ENCODE measurements at regions not wholly inside any gene's neighbourhood (a gene's known extent, or its start where the extent isn't known, plus 50 kb on each side); places are given as distances from the start of the nearest gene placed in this dataset.

GRCh38 chr2:16522031-16522831 is 143.4 kb downstream of the CYRIA start:
- H3K4me1 ChIP-seq (ENCODE audit: insufficient read depth, low read length): no peaks in the 10 kb centered on the region
- no peaks in the 10 kb centered on the region for H3K27me3 ChIP-seq (ENCODE audit: insufficient read depth, low read length)
- H4K5ac ChIP-seq (ENCODE audit: insufficient read length, low read depth, low read length): no peak overlapping the region
- no peak for DNase-seq
- no peak overlapping the region for H3K56ac ChIP-seq (ENCODE audit: insufficient read length, low read depth, low read length)
- no peak overlapping the region for H2BK5ac ChIP-seq (ENCODE audit: insufficient read length, low read length)
- no peak overlapping the region for H4K91ac ChIP-seq (ENCODE audit: insufficient read length, low read depth, low read length)
- no peak overlapping the region for H3K27ac Mint-ChIP-seq
- no peaks in the 10 kb centered on the region for H4K20me1 ChIP-seq (ENCODE audit: control insufficient read depth, insufficient read depth, insufficient read length)
- H3K4me2 ChIP-seq (ENCODE audit: insufficient read depth, insufficient read length, low read length): no peak overlapping the region
- no peak overlapping the region for H2BK12ac ChIP-seq (ENCODE audit: insufficient read length, low read depth, low read length)
- H3K18ac ChIP-seq (ENCODE audit: insufficient read length, low read depth, low read length): no peak overlapping the region
- H3K27me3 Mint-ChIP-seq (ENCODE audit: low read depth): peaks cover 10% of the 10 kb centered on the region
- no peaks in the 10 kb centered on the region for H3K23me2 ChIP-seq (ENCODE audit: insufficient read length, low read depth, low read length, poor library complexity, severe bottlenecking)
- no peak overlapping the region for H3K23ac ChIP-seq (ENCODE audit: insufficient read length, low read depth, low read length)
- H3K9ac ChIP-seq (ENCODE audit: extremely low read depth, insufficient read length, low read length): no peak overlapping the region
- H2AK5ac ChIP-seq (ENCODE audit: insufficient read length, low read length): no peak overlapping the region
- H3K79me2 ChIP-seq (ENCODE audit: insufficient read depth, low read length): no peaks in the 10 kb centered on the region
- no CpG with 5 or more reads among the region's 13 CpGs for WGBS (ENCODE audit: extremely low coverage, insufficient read length, low lambda C conversion rate)
- H2BK120ac ChIP-seq (ENCODE audit: low read depth, low read length, poor library complexity, severe bottlenecking): no peak overlapping the region
- no peak overlapping the region for H3T11ph ChIP-seq (ENCODE audit: low read length)
- no peak overlapping the region for H3K14ac ChIP-seq (ENCODE audit: insufficient read depth, low read length)
- no peaks in the 10 kb centered on the region for H3K79me1 ChIP-seq (ENCODE audit: insufficient read depth, low read depth, low read length, poor library complexity, severe bottlenecking)
- H2BK20ac ChIP-seq (ENCODE audit: low read depth, low read length, poor library complexity, severe bottlenecking): no peak overlapping the region
- H2AFZ ChIP-seq (ENCODE audit: low read length): no peak overlapping the region
- peaks cover 4 to 5% of the 10 kb centered on the region in 2 experiments; a peak in 1 of 4 replicates for H3K4me1 Mint-ChIP-seq
- H3K4ac ChIP-seq (ENCODE audit: low read depth, low read length): no peak overlapping the region
- no peak overlapping the region for H3K4me3 Mint-ChIP-seq
- TF ChIP-seq, protein P1, sequence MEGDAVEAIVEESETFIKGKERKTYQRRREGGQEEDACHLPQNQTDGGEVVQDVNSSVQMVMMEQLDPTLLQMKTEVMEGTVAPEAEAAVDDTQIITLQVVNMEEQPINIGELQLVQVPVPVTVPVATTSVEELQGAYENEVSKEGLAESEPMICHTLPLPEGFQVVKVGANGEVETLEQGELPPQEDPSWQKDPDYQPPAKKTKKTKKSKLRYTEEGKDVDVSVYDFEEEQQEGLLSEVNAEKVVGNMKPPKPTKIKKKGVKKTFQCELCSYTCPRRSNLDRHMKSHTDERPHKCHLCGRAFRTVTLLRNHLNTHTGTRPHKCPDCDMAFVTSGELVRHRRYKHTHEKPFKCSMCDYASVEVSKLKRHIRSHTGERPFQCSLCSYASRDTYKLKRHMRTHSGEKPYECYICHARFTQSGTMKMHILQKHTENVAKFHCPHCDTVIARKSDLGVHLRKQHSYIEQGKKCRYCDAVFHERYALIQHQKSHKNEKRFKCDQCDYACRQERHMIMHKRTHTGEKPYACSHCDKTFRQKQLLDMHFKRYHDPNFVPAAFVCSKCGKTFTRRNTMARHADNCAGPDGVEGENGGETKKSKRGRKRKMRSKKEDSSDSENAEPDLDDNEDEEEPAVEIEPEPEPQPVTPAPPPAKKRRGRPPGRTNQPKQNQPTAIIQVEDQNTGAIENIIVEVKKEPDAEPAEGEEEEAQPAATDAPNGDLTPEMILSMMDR (conservative IDR thresholded peaks at IDR 0.05): no peak
- no peaks in the 10 kb centered on the region for H3K9me3 ChIP-seq (ENCODE audit: control insufficient read depth, low read depth, low read length)
- H3K9me3 Mint-ChIP-seq: 0 out of 5 replicates have a peak, but pooled peaks cover 0 to 3% of the 10 kb centered on the region in 2 experiments
- H3K27ac ChIP-seq (ENCODE audit: insufficient read length, low read depth, low read length): no peak overlapping the region
- H3K36me3 Mint-ChIP-seq (ENCODE audit: insufficient read depth in 1 of 3, low read depth in 3 of 3): no peaks in the 10 kb centered on the region; a peak in 1 of 7 replicates
- H4K8ac ChIP-seq (replicated peaks; ENCODE audit: insufficient read length, low read depth, low read length): no peak overlapping the region
- no peak overlapping the region for H2BK15ac ChIP-seq (ENCODE audit: low read depth, low read length)

Data from H9 (cell line).